H9 (cell line): ENCODE measurements at regions not wholly inside any gene's neighbourhood (a gene's known extent, or its start where the extent isn't known, plus 50 kb on each side); places are given as distances from the start of the nearest gene placed in this dataset.

Source experiments
- DNase-seq: peaks from one replicate; pipeline ENCODE4 v3.0.0-alpha.2; 2017
- H2AFZ ChIP-seq: one replicate; pipeline ENCODE4 v1.6.1; 2013; ENCODE audit warnings: mild to moderate bottlenecking, low read length, control low read depth, moderate library complexity
- H2AK5ac ChIP-seq: 2 replicates; pipeline ENCODE4 v1.6.1; 2013; ENCODE audit warnings: low read length, control low read depth, mixed read lengths; ENCODE audit not compliant: insufficient read length
- H2BK120ac ChIP-seq: one replicate; pipeline ENCODE4 v1.6.1; 2013; ENCODE audit warnings: low read depth, mild to moderate bottlenecking, low read length, control low read depth, inconsistent platforms; ENCODE audit not compliant: poor library complexity, severe bottlenecking
- H2BK12ac ChIP-seq: 2 replicates; pipeline ENCODE4 v1.6.1; 2013; ENCODE audit warnings: low read length, control low read depth, mixed read lengths, low read depth; ENCODE audit not compliant: insufficient read length
- H2BK15ac ChIP-seq: 2 replicates; pipeline ENCODE4 v1.6.1; 2013; ENCODE audit warnings: low read depth, low read length, control low read depth
- H2BK20ac ChIP-seq: one replicate; pipeline ENCODE4 v1.6.1; 2013; ENCODE audit warnings: low read depth, mild to moderate bottlenecking, low read length, control low read depth, inconsistent platforms; ENCODE audit not compliant: poor library complexity, severe bottlenecking
- H2BK5ac ChIP-seq: 2 replicates; pipeline ENCODE4 v1.6.1; 2013; ENCODE audit warnings: low read length, control low read depth, mixed read lengths; ENCODE audit not compliant: insufficient read length
- H3K14ac ChIP-seq: 2 replicates; pipeline ENCODE4 v1.6.1; 2013; ENCODE audit warnings: low read length, control low read depth; ENCODE audit not compliant: insufficient read depth
- H3K18ac ChIP-seq: 2 replicates; pipeline ENCODE4 v1.6.1; 2013; ENCODE audit warnings: low read depth, mild to moderate bottlenecking, mixed read lengths, low read length, control low read depth; ENCODE audit not compliant: insufficient read length
- H3K23ac ChIP-seq: 2 replicates; pipeline ENCODE4 v1.6.1; 2013; ENCODE audit warnings: low read length, control low read depth, mixed read lengths, low read depth; ENCODE audit not compliant: insufficient read length
- H3K23me2 ChIP-seq: 2 replicates; pipeline ENCODE4 v1.6.1; 2013; ENCODE audit warnings: low read depth, mild to moderate bottlenecking, mixed read lengths, low read length, control low read depth; ENCODE audit not compliant: insufficient read length, poor library complexity, severe bottlenecking
- H3K27ac ChIP-seq: 2 replicates; pipeline ENCODE4 v1.5.1; 2013; ENCODE audit warnings: low read length, control low read depth, mixed read lengths, low read depth; ENCODE audit not compliant: insufficient read length
- H3K27me3 ChIP-seq: 2 replicates; pipeline ENCODE4 v1.6.1; 2013; ENCODE audit warnings: low read length, control low read depth, inconsistent platforms; ENCODE audit not compliant: insufficient read depth
- H3K4ac ChIP-seq: 2 replicates; pipeline ENCODE4 v1.6.1; 2013; ENCODE audit warnings: low read depth, mild to moderate bottlenecking, control low read depth, inconsistent platforms, low read length, moderate library complexity
- H3K4me1 ChIP-seq: 2 replicates; pipeline ENCODE4 v1.6.1; 2013; ENCODE audit warnings: low read length, control low read depth, inconsistent platforms; ENCODE audit not compliant: insufficient read depth
- H3K4me2 ChIP-seq: 2 replicates; pipeline ENCODE4 v1.6.1; 2013; ENCODE audit warnings: low read length, control low read depth, mixed read lengths; ENCODE audit not compliant: insufficient read length, insufficient read depth
- H3K56ac ChIP-seq: 2 replicates; pipeline ENCODE4 v1.6.1; 2013; ENCODE audit warnings: low read depth, mild to moderate bottlenecking, mixed read lengths, low read length, control low read depth; ENCODE audit not compliant: insufficient read length
- H3K79me1 ChIP-seq: 2 replicates; pipeline ENCODE4 v1.6.1; 2013; ENCODE audit warnings: low read depth, mild to moderate bottlenecking, moderate library complexity, low read length, control low read depth, inconsistent platforms; ENCODE audit not compliant: insufficient read depth, poor library complexity, severe bottlenecking
- H3K79me2 ChIP-seq: 2 replicates; pipeline ENCODE4 v1.6.1; 2013; ENCODE audit warnings: low read length, control low read depth, inconsistent platforms; ENCODE audit not compliant: insufficient read depth
- H3K9ac ChIP-seq: 2 replicates; pipeline ENCODE4 v1.6.1; 2013; ENCODE audit warnings: low read length, control low read depth, mixed read lengths; ENCODE audit not compliant: insufficient read length; ENCODE audit errors: extremely low read depth
- H3K9me3 ChIP-seq: one replicate; pipeline ENCODE4 v1.6.1; 2013; ENCODE audit warnings: low read depth, low read length, inconsistent platforms; ENCODE audit not compliant: control insufficient read depth
- H3T11ph ChIP-seq: one replicate; pipeline ENCODE4 v1.6.1; 2013; ENCODE audit warnings: mild to moderate bottlenecking, low read length, control low read depth, inconsistent platforms
- H4K20me1 ChIP-seq: one replicate; pipeline ENCODE4 v1.6.1; 2013; ENCODE audit not compliant: control insufficient read depth, insufficient read length, insufficient read depth
- H4K5ac ChIP-seq: 2 replicates; pipeline ENCODE4 v1.6.1; 2013; ENCODE audit warnings: low read depth, mild to moderate bottlenecking, mixed read lengths, low read length, control low read depth; ENCODE audit not compliant: insufficient read length
- H4K8ac ChIP-seq: replicated peaks from 2 replicates; pipeline ENCODE4 v1.6.1; 2013; ENCODE audit warnings: low read length, control low read depth, mixed read lengths, low read depth; ENCODE audit not compliant: insufficient read length
- H4K91ac ChIP-seq: 2 replicates; pipeline ENCODE4 v1.6.1; 2013; ENCODE audit warnings: low read depth, mild to moderate bottlenecking, moderate library complexity, mixed read lengths, low read length, control low read depth; ENCODE audit not compliant: insufficient read length
- H3K27ac Mint-ChIP-seq, 3 experiments: 2 replicates in 2 of 3; 3 replicates in 1 of 3; pipeline ENCODE4 v1.8.0; 2020 to 2021; ENCODE audit warnings: mixed read lengths in 3 of 3, mild to moderate bottlenecking in 1 of 3, moderate library complexity in 1 of 3
- H3K27me3 Mint-ChIP-seq: 2 replicates; pipeline ENCODE4 v1.8.0; 2021; ENCODE audit warnings: low read depth, mild to moderate bottlenecking, moderate library complexity, mixed read lengths
- H3K36me3 Mint-ChIP-seq, 3 experiments: 2 replicates in 2 of 3; 3 replicates in 1 of 3; pipeline ENCODE4 v1.8.0; 2020 to 2021; ENCODE audit warnings: low read depth in 3 of 3, mixed read lengths in 3 of 3; ENCODE audit not compliant: insufficient read depth in 1 of 3
- H3K4me1 Mint-ChIP-seq, 2 experiments: 2 replicates each; pipeline ENCODE4 v1.8.0; 2020; ENCODE audit warnings: mixed read lengths in 2 of 2
- H3K4me3 Mint-ChIP-seq, 2 experiments: 2 replicates in 1 of 2; 3 replicates in 1 of 2; pipeline ENCODE4 v1.8.0; 2020 to 2021; ENCODE audit warnings: mild to moderate bottlenecking in 2 of 2, mixed read lengths in 2 of 2, moderate library complexity in 1 of 2
- H3K9me3 Mint-ChIP-seq, 2 experiments: 2 replicates in 1 of 2; 3 replicates in 1 of 2; pipeline ENCODE4 v1.8.0; 2020; ENCODE audit warnings: mild to moderate bottlenecking in 2 of 2, mixed read lengths in 2 of 2, moderate library complexity in 1 of 2
- CTCF ChIP-seq: fragments of 200-600 bp; sonication (generic); conservative IDR thresholded peaks from 3 replicates; pipeline ENCODE4 v1.8.0; 2021; ENCODE audit warnings: antibody characterized with exemption, mild to moderate bottlenecking
- WGBS: extraction: QIAGEN DNeasy Blood & Tissue Kit; methylation state at CpG from one replicate; pipeline ENCODE4 v1.1.7; 2013; ENCODE audit warnings: missing lambda C conversion rate, low lambda C conversion rate, mixed read lengths; ENCODE audit not compliant: insufficient read length; ENCODE audit errors: extremely low coverage; 5-methylcytosine and 5-hydroxymethylcytosine counted together

- no CpG with 5 or more reads among the region's 2 CpGs for WGBS
- H3K14ac ChIP-seq: no peak overlapping the region
- Mint-ChIP-seq H3K27ac (no peak overlapping the region), H3K36me3 (no peaks in the 10 kb centered on the region), H3K4me1 (peaks cover 2 to 5% of the 10 kb centered on the region in 2 experiments), H3K9me3 (no peaks in the 10 kb centered on the region), H3K4me3 (no peak overlapping the region), H3K27me3 (no peaks in the 10 kb centered on the region; the same call in 1 of the 2 replicates)
- TF ChIP-seq CTCF: no peak
- H2BK12ac ChIP-seq: no peak overlapping the region
- H4K5ac ChIP-seq: no peak overlapping the region
- no peak overlapping the region for H2BK20ac ChIP-seq
- no peak overlapping the region for H3K56ac ChIP-seq
- H3K27me3 ChIP-seq: no peaks in the 10 kb centered on the region
- H3K4ac ChIP-seq: no peak overlapping the region
- no peak overlapping the region for H3K27ac ChIP-seq
- H2AK5ac ChIP-seq: no peak overlapping the region
- no peak overlapping the region for H3K18ac ChIP-seq
- no peak overlapping the region for H3T11ph ChIP-seq
- no peaks in the 10 kb centered on the region for H4K20me1 ChIP-seq
- no peaks in the 10 kb centered on the region for H3K79me1 ChIP-seq
- H3K4me1 ChIP-seq: no peaks in the 10 kb centered on the region
- no peaks in the 10 kb centered on the region for H3K79me2 ChIP-seq
- no peaks in the 10 kb centered on the region for H3K23me2 ChIP-seq
- no peak for DNase-seq
- no peak overlapping the region for H3K9ac ChIP-seq
- no peak overlapping the region for H2BK120ac ChIP-seq
- no peak overlapping the region for H3K4me2 ChIP-seq
- H2BK5ac ChIP-seq: no peak overlapping the region
- no peaks in the 10 kb centered on the region for H3K9me3 ChIP-seq
- H2BK15ac ChIP-seq: no peak overlapping the region
- H3K23ac ChIP-seq: no peak overlapping the region
- no peak overlapping the region for H2AFZ ChIP-seq
- no peak overlapping the region for H4K8ac ChIP-seq
- H4K91ac ChIP-seq: no peak overlapping the region
Measured at GRCh38 chr10:94108200-94108599, 114.5 kb downstream of the PLCE1 start.
